H1 (cell line): ENCODE measurements at regions not wholly inside any gene's neighbourhood (a gene's known extent, or its start where the extent isn't known, plus 50 kb on each side); places are given as distances from the start of the nearest gene placed in this dataset.

ENCODE experiments used
- CTCF ChIA-PET: fragments of 300-600 bp; sonication (Branson Sonifier 250); formaldehyde crosslinking; loops from one replicate; lab custom pipeline; 2021; ENCODE audit not compliant: partially characterized antibody; lab: Charles Lee
- POLR2A ChIA-PET: fragments of 300-600 bp; sonication (Branson Sonifier 250); formaldehyde crosslinking; loops from one replicate; lab custom pipeline; 2021; ENCODE audit warnings: inconsistent platforms; ENCODE audit not compliant: partially characterized antibody; lab: Charles Lee
- DNase-seq, 2 experiments: peaks; one replicate each; pipeline versions ENCODE4 v3.0.0 to v3.0.0-alpha.2; 2010 to 2022; ENCODE audit warnings: low spot score in 2 of 2, low read depth in 1 of 2, mixed read lengths in 1 of 2
- FAIRE-seq: peaks from 2 replicates; lab custom pipeline; 2011; peaks lifted over from hg19 to GRCh38; lab: Jason Lieb, UNC
- H2AFZ ChIP-seq: 2 replicates; pipeline ENCODE4 v1.8.1; 2012; ENCODE audit warnings: low read length, inconsistent platforms
- H2AK5ac ChIP-seq: 2 replicates; pipeline ENCODE4 v1.6.1; 2013; ENCODE audit warnings: low read depth, low read length
- H2BK120ac ChIP-seq: replicated peaks from 2 replicates; pipeline ENCODE3; 2013; ENCODE audit warnings: low read depth, low read length, inconsistent platforms
- H2BK12ac ChIP-seq: 2 replicates; pipeline ENCODE4 v1.6.1; 2013; ENCODE audit warnings: low read depth, low read length
- H2BK15ac ChIP-seq: 2 replicates; pipeline ENCODE4 v1.6.1; 2013; ENCODE audit warnings: low read length
- H2BK20ac ChIP-seq: 2 replicates; pipeline ENCODE4 v1.6.1; 2013; ENCODE audit warnings: low read length
- H2BK5ac ChIP-seq: 2 replicates; pipeline ENCODE4 v1.6.1; 2013; ENCODE audit warnings: low read depth, low read length
- H3K14ac ChIP-seq: 2 replicates; pipeline ENCODE4 v1.6.1; 2013; ENCODE audit warnings: inconsistent platforms; ENCODE audit not compliant: insufficient read length
- H3K18ac ChIP-seq: 2 replicates; pipeline ENCODE4 v1.6.1; 2013; ENCODE audit warnings: low read length; ENCODE audit errors: extremely low read depth
- H3K23ac ChIP-seq: 2 replicates; pipeline ENCODE4 v1.6.1; 2013; ENCODE audit warnings: inconsistent platforms; ENCODE audit not compliant: insufficient read length
- H3K23me2 ChIP-seq: 2 replicates; pipeline ENCODE4 v1.6.1; 2013; ENCODE audit warnings: low read depth, low read length
- H3K27ac ChIP-seq: 2 replicates; pipeline ENCODE4 v1.6.1; 2011; ENCODE audit warnings: low read depth, low read length, inconsistent platforms
- H3K27me3 ChIP-seq, 4 experiments: replicated peaks in 1 of 4; 1 replicate in 1 of 4; 2 replicates in 3 of 4; pipeline versions ENCODE4 v1.6.1 to v1.8.1; 2011 to 2013; ENCODE audit warnings: low read length in 3 of 4, mild to moderate bottlenecking in 3 of 4, inconsistent platforms in 2 of 4, mixed read lengths in 2 of 4, moderate library complexity in 1 of 4; ENCODE audit not compliant: control insufficient read depth in 3 of 4, insufficient read depth in 3 of 4; ENCODE audit errors: extremely low read depth in 1 of 4
- H3K36me3 ChIP-seq, 4 experiments: 2 replicates each; pipeline versions ENCODE4 v1.6.1 to v1.8.1; 2011 to 2013; ENCODE audit warnings: mild to moderate bottlenecking in 4 of 4, low read length in 3 of 4, moderate library complexity in 2 of 4, control low read depth in 1 of 4, inconsistent platforms in 1 of 4; ENCODE audit not compliant: insufficient read depth in 4 of 4, control insufficient read depth in 2 of 4
- H3K4ac ChIP-seq: replicated peaks from 2 replicates; pipeline ENCODE3; 2013; ENCODE audit warnings: low read length, low read depth, mixed read lengths, inconsistent platforms; ENCODE audit not compliant: insufficient read length
- H3K4me1 ChIP-seq, 4 experiments: replicated peaks in 1 of 4; 1 replicate in 1 of 4; 2 replicates in 3 of 4; pipeline versions ENCODE4 v1.6.1 to v1.8.1; 2011 to 2013; ENCODE audit warnings: low read length in 3 of 4, inconsistent platforms in 2 of 4, mixed read lengths in 1 of 4; ENCODE audit not compliant: insufficient read depth in 4 of 4, control insufficient read depth in 3 of 4
- H3K4me2 ChIP-seq, 2 experiments: 2 replicates each; pipeline versions ENCODE4 v1.6.1 to v1.8.1; 2011 to 2013; ENCODE audit warnings: low read depth in 2 of 2, low read length in 2 of 2, control low read depth in 1 of 2, inconsistent platforms in 1 of 2, mild to moderate bottlenecking in 1 of 2; ENCODE audit not compliant: insufficient read depth in 1 of 2
- H3K4me3 ChIP-seq, 4 experiments: fragments of 200-600, 300-600 bp in 1 of 4; sonication (generic), shearing (Covaris generic), sonication (Bioruptor Twin) in 1 of 4; 2 replicates each; pipeline versions ENCODE4 v1.5.1 to v1.8.1; 2011 to 2016; ENCODE audit warnings: low read length in 4 of 4, low read depth in 3 of 4, control low read depth in 2 of 4, inconsistent platforms in 2 of 4, mild to moderate bottlenecking in 2 of 4, mixed read lengths in 1 of 4, moderate library complexity in 1 of 4; ENCODE audit not compliant: insufficient read depth in 2 of 4; ENCODE audit errors: extremely low read depth in 1 of 4
- H3K56ac ChIP-seq: replicated peaks from 2 replicates; pipeline ENCODE3; 2013; ENCODE audit warnings: low read depth, mild to moderate bottlenecking, mixed read lengths, low read length, inconsistent platforms; ENCODE audit not compliant: insufficient read length
- H3K79me1 ChIP-seq: 2 replicates; pipeline ENCODE4 v1.6.1; 2013; ENCODE audit warnings: low read depth, low read length, control low read depth
- H3K79me2 ChIP-seq, 2 experiments: 2 replicates each; pipeline versions ENCODE4 v1.6.1 to v1.8.1; 2012 to 2013; ENCODE audit warnings: low read length in 2 of 2, mild to moderate bottlenecking in 2 of 2, inconsistent platforms in 1 of 2; ENCODE audit not compliant: insufficient read depth in 2 of 2, control insufficient read depth in 1 of 2
- H3K9ac ChIP-seq, 4 experiments: replicated peaks in 1 of 4; 1 replicate in 1 of 4; 2 replicates in 3 of 4; pipeline versions ENCODE4 v1.6.1 to v1.8.1; 2011 to 2013; ENCODE audit warnings: low read depth in 3 of 4, low read length in 3 of 4, control low read depth in 2 of 4, mild to moderate bottlenecking in 2 of 4, moderate library complexity in 2 of 4, inconsistent platforms in 1 of 4; ENCODE audit errors: extremely low read depth in 1 of 4
- H3K9me3 ChIP-seq, 2 experiments: 2 replicates each; pipeline versions ENCODE4 v1.6.1 to v1.8.1; 2012 to 2013; ENCODE audit warnings: mild to moderate bottlenecking in 2 of 2, moderate library complexity in 2 of 2, control low read depth in 1 of 2, inconsistent platforms in 1 of 2, low read depth in 1 of 2, low read length in 1 of 2, mixed read lengths in 1 of 2; ENCODE audit not compliant: insufficient read depth in 2 of 2
- H4K20me1 ChIP-seq, 2 experiments: replicated peaks in 1 of 2; 2 replicates each; pipeline versions ENCODE3 to v1.8.1; 2011 to 2013; ENCODE audit warnings: inconsistent platforms in 2 of 2, low read length in 2 of 2, mild to moderate bottlenecking in 1 of 2; ENCODE audit not compliant: insufficient read depth in 2 of 2, control insufficient read depth in 1 of 2
- H4K5ac ChIP-seq: 2 replicates; pipeline ENCODE4 v1.6.1; 2013; ENCODE audit warnings: low read length, low read depth, mixed read lengths, inconsistent platforms; ENCODE audit not compliant: insufficient read length
- H4K8ac ChIP-seq: 2 replicates; pipeline ENCODE4 v1.8.0; 2013; ENCODE audit warnings: mild to moderate bottlenecking, moderate library complexity, low read length, inconsistent platforms; ENCODE audit not compliant: insufficient read depth; ENCODE audit errors: extremely low read depth
- H4K91ac ChIP-seq: replicated peaks from 2 replicates; pipeline ENCODE3; 2013; ENCODE audit warnings: low read length, mixed read lengths, inconsistent platforms; ENCODE audit not compliant: insufficient read length
- EGR1 ChIP-seq: IDR thresholded peaks from 2 replicates; pipeline ENCODE4 v1.6.1; 2011; ENCODE audit warnings: low read depth, low read length, borderline replicate concordance
- TEAD4 ChIP-seq: IDR thresholded peaks from 2 replicates; pipeline ENCODE4 v1.6.1; 2012; ENCODE audit warnings: low read depth, low read length, inconsistent platforms, mixed read lengths
- WGBS, 2 experiments: shearing (Covaris generic) in 1 of 2; methylation state at CpG; one replicate each; pipeline versions ENCODE4 v1.1.6 to v1.1.7; 2013 to 2015; ENCODE audit warnings: low lambda C conversion rate in 2 of 2, mixed read lengths in 2 of 2, inconsistent platforms in 1 of 2, low coverage in 1 of 2, missing lambda C conversion rate in 1 of 2; ENCODE audit not compliant: insufficient replicate concordance in 2 of 2, insufficient coverage in 1 of 2, insufficient read length in 1 of 2; ENCODE audit errors: extremely low coverage in 1 of 2, missing lambda C conversion rate in 1 of 2; 5-methylcytosine and 5-hydroxymethylcytosine counted together

DNA sequence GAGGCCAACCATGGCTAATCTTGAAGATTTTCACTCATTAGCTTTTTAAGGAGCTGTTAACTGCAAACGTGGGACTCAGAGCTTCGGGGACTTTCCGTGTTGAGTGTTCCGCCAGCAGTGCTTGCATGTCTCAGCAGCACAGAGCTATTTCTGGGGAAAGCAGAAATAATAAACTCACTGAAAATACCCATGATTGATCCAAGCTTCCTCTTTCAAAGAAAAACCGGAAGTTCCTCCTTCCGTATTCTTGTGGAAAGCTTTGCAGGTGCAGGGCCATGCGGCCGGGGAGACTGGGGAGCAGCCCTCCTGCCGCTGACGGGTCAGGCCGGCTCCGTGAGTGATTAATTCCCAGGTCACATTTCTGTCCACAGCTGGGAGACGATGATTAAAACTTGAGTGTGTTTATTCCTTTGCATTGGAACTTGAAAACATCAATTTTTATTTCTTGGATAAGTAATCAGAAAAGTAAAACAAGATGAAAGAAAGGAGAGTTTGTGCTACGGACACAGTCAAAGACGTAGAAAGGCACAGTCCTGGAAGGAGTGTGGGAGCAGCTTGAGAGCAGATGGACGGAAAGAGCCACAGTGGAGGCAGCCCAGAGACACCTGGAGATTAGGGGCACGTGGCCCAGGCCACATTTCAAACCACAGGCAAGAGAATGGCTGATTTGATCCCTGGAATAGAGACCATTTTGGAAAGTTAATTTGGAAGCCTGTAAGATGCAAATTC, 54.2 kb upstream of the CTDP1 start:
- H3K4me1 ChIP-seq = peaks cover 3 to 9% (median 8%) of the 10 kb centered on the region in 4 experiments; a peak in 5 of 7 replicates
- H3K4ac ChIP-seq = no peak overlapping the region
- no peak overlapping the region for H2BK12ac ChIP-seq
- no peaks in the 10 kb centered on the region for H3K79me1 ChIP-seq
- DNase-seq = no peak
- H3K4me2 ChIP-seq = no peak overlapping the region
- no peaks in the 10 kb centered on the region for H3K23me2 ChIP-seq
- no peak overlapping the region for H2BK15ac ChIP-seq
- no peak overlapping the region for H4K8ac ChIP-seq
- no peak for FAIRE-seq
- no peaks in the 10 kb centered on the region for H3K9me3 ChIP-seq
- H3K9ac ChIP-seq = no peak overlapping the region
- no peaks in the 10 kb centered on the region for H3K36me3 ChIP-seq
- no peaks in the 10 kb centered on the region for H3K79me2 ChIP-seq
- H4K20me1 ChIP-seq = no peaks in the 10 kb centered on the region
- 82% methylated on average over 17 of the region's 17 CpGs; no CpG with 5 or more reads in 1 of the 2 experiments for WGBS, 2 experiments
- no peak overlapping the region for H3K14ac ChIP-seq
- no peak overlapping the region for H2AFZ ChIP-seq
- no peak overlapping the region for H3K23ac ChIP-seq
- H2BK5ac ChIP-seq = no peak overlapping the region
- no peak overlapping the region for H3K4me3 ChIP-seq
- H3K27me3 ChIP-seq = no peaks in the 10 kb centered on the region
- H3K56ac ChIP-seq = no peak overlapping the region
- no peak overlapping the region for H3K18ac ChIP-seq
- no peak overlapping the region for H2AK5ac ChIP-seq
- CTCF ChIA-PET = interaction anchor here (0.8 to 1.4 kb wide), 6 partner anchors 13 to 245 kb away, joined by 3 to 5 read pairs (median 3); no protein-coding TSS in a partner anchor
- no peak overlapping the region for H3K27ac ChIP-seq
- H2BK120ac ChIP-seq = no peak overlapping the region
- no peak overlapping the region for H4K5ac ChIP-seq
- no peak overlapping the region for H2BK20ac ChIP-seq
- POLR2A ChIA-PET = interaction anchor here (0.6 kb wide), 2 partner anchors 13 to 39 kb away, joined by 3 to 6 read pairs; no protein-coding TSS in a partner anchor
- no peak overlapping the region for H4K91ac ChIP-seq
- TF ChIP-seq EGR1 (0 out of 2 replicates have a peak, but pooled peaks have one; percentile 25), TEAD4 (no peak)
- TF ChIP-seq, all 59 proteins: peak for 1
